ENCODE measurements at regions not wholly inside any gene's neighbourhood (a gene's known extent, or its start where the extent isn't known, plus 50 kb on each side); places are given as distances from the start of the nearest gene placed in this dataset.
"Not testable (repeated sequence)": the region's sequence is repeated elsewhere in the genome, so short reads cannot be mapped to it uniquely, and the experiment has no call there.

DNA sequence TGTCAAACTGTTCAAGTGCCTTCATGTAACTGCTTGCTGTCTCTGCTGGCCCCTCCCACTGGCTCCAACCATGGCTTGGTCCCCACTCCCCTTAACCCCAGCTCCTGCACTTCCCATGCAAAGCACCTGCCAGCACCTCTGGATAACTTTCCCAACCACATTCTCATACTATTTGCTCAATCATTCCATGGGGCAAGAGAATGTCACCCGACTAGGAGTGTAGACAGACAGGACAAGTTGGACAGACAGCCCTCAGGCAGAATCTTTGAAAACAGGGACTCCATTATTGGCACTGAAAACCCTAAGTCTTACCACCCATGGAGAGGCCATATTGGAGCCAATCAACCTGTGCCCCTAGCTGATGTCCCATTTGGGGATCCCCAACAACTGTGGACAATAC is 246.5 kb downstream of the RPLP1 start:
- H3K27me3 ChIP-seq, result no peaks in the 10 kb centered on the region; the same call in 1 of the 2 replicates
- DNase-seq, result no peak
- H3K27ac ChIP-seq, result no peak overlapping the region

DNA sequence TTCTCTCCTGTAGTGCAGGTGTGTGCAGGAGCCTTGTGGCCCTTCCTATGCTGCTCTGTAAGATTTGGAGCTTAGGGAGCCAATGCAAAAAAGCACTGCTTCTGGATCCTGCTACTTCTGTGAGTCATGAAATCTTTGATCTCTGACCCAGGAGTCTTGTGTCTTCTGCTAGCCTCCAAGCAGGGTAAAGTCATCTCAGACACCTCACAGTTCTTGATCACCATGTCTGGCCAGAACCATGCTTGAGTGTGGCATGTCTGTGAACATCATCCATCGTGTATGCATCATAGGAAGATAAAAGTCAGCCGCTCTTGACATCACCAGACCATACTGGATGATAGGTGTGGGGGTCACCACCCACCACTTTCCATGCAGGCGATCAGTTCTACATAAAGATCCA is 247.8 kb downstream of the RPLP1 start:
- no peaks in the 10 kb centered on the region for H3K4me1 ChIP-seq
- no peak overlapping the region for H3K4me3 ChIP-seq
- H3K27ac ChIP-seq, result no peak overlapping the region
- H3K36me3 ChIP-seq, result no peaks in the 10 kb centered on the region
- H3K27me3 ChIP-seq, result no peaks in the 10 kb centered on the region; the same call in 1 of the 2 replicates
- no peaks in the 10 kb centered on the region for H3K9me3 ChIP-seq (replicated peaks)
- no peak for DNase-seq

More for the DNA sequence above, 246.5 kb downstream of the RPLP1 start:
- Histone ChIP-seq H3K36me3 (no peaks in the 10 kb centered on the region), H3K9me3 (replicated peaks) (no peaks in the 10 kb centered on the region), H3K4me1 (no peaks in the 10 kb centered on the region), H3K4me3 (no peak overlapping the region)

DNA sequence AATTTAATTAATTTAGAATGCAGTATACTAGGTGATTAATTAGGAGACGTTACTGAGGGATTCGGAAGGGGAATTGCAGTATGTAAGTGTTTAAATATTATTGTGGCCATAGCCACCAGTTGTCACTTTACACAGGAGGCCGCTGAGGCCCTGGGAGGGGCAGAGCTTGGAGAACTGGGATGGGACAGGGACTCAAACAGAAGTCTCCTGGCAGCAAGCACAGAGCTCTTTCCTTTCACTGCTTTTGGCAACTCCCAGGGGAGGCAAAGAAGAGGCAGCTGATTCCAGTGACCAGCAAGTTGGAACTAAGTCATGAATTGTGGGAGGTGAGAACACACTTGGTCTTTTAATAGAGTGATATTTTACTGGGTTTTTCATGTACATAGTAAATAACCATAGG is 248.6 kb downstream of the RPLP1 start:
- Histone ChIP-seq H3K9me3 (replicated peaks) (no peaks in the 10 kb centered on the region), H3K4me3 (no peak overlapping the region), H3K27me3 (no peaks in the 10 kb centered on the region; the same call in 1 of the 2 replicates), H3K36me3 (no peaks in the 10 kb centered on the region), H3K4me1 (no peaks in the 10 kb centered on the region), H3K27ac (no peak overlapping the region)
- DNase-seq, result no peak

DNA sequence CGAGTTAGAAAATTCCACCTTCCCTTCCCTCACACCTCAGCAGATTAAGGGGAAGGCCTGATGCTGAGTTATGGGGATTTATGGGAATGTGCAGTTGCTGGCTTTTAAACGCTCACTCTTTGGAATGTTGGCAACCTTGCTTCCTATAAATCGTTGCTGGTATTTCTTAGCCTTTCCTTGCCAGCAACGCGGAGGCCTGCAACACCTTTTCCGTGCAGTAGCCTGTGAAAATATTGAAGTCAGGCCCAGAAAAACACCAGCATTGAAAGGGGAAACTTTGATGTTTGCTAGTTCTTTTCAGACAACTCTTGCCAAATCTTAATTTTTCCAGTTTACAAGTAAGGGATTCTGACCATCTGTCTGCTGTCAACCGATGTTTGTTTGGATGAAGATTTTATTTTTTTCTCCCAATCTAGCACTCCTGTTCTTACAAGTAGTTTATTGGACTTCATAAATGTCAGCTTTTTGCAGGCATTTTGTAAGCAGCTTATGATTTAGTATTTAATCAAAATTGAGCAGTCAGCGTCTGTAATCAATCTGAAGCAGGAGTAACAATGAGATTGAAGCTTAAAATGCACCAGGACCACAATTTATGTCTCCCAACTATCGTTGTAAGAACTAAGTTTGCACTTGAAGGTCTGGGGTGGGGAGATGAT is 251.0 kb downstream of the RPLP1 start:
- H3K4me3 ChIP-seq, result no peak overlapping the region
- peak in 1 of 2 experiments; percentile 17 for DNase-seq
- H3K9me3 ChIP-seq (replicated peaks), result peaks cover 5% of the 10 kb centered on the region
- no peaks in the 10 kb centered on the region for H3K27me3 ChIP-seq
- H3K36me3 ChIP-seq, result no peaks in the 10 kb centered on the region
- no peak overlapping the region for H3K27ac ChIP-seq
- no peaks in the 10 kb centered on the region for H3K4me1 ChIP-seq

DNA sequence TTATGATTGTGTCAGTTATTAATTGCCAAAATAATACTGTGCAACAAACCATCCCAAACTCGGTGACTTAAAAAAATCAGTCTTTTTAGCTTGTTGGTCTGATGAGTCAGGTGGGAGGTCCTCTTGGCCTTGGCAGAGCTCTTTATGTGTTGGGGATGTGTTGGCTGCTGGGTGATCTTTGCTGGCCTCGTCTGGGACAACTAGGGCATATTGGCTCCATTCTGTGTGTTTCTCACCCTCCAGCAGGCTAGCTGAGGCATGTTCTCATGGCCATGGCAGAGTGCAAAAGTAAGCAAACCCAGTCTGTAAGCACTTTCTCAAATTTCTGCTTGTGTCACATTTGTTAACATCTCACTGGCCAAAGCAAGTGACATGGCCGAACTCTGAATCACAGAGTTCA is 251.6 kb downstream of the RPLP1 start:
- Histone ChIP-seq H3K9me3 (replicated peaks) (peaks cover 8% of the 10 kb centered on the region), H3K4me1 (no peaks in the 10 kb centered on the region), H3K27me3 (no peaks in the 10 kb centered on the region), H3K27ac (no peak overlapping the region), H3K4me3 (no peak overlapping the region), H3K36me3 (no peaks in the 10 kb centered on the region)
- no peak for DNase-seq

DNA sequence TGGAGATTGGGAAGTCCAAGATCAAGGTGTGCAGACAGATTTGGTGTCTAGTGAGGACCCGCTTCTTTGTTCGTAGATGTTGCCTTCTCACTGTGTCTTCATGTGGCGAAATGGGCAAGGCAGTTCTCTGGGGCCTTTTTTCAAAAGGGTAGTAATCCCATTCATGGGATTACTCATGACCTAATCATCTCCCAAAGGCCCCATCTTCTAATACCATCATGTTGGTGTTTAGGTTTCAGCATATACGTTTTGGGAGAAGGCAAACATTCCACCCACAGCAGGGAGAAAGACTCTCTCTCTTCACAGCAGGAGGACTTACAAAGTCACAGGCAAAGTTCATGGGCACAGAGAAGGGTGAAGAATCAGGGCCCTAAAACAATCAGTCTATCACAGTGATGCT is 252.1 kb downstream of the RPLP1 start:
- no peaks in the 10 kb centered on the region for H3K36me3 ChIP-seq
- H3K4me3 ChIP-seq, result no peak overlapping the region
- H3K27ac ChIP-seq, result no peak overlapping the region
- peaks cover 8% of the 10 kb centered on the region for H3K9me3 ChIP-seq (replicated peaks)
- DNase-seq, result no peak
- H3K27me3 ChIP-seq, result no peaks in the 10 kb centered on the region
- H3K4me1 ChIP-seq, result no peaks in the 10 kb centered on the region

DNA sequence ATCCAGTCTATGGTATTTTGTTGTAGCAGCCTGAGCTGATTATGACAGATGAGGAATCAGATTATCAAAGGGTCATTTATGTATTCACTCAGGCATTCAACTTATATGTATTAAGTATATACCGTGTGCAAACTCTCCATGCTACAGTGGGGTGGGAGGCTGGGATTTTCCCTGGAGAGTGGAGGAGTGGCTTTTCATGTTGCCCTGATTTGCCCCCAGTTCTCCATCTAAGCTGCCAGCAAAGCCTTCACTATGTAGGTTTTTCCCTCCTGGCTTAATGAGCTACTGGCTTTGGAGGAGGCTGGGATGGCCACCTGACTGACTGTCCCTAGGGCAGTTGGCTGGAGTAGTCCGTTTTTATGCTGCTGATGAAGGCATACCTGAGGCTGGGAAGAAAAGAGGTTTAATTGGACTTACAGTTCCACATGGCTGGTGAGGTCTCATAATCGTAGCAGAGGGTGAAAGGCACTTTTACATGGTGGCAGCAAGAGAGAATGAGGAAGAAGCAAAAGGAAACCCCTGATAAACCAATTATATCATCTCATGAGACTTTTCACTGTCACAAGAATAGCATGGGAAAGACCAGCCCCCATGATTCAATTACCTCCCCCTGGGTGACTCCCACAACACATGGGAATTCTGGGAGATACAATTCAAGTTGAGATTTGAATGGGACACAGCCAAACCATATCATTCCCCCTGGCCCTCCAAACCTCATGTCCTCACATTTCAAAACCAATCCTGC is 253.9 kb downstream of the RPLP1 start:
- Histone ChIP-seq H3K27me3 (no peaks in the 10 kb centered on the region), H3K9me3 (replicated peaks) (peaks cover 8% of the 10 kb centered on the region), H3K27ac (no peak overlapping the region), H3K4me1 (no peaks in the 10 kb centered on the region), H3K36me3 (no peaks in the 10 kb centered on the region), H3K4me3 (no peak overlapping the region)
- DNase-seq, result no peak

DNA sequence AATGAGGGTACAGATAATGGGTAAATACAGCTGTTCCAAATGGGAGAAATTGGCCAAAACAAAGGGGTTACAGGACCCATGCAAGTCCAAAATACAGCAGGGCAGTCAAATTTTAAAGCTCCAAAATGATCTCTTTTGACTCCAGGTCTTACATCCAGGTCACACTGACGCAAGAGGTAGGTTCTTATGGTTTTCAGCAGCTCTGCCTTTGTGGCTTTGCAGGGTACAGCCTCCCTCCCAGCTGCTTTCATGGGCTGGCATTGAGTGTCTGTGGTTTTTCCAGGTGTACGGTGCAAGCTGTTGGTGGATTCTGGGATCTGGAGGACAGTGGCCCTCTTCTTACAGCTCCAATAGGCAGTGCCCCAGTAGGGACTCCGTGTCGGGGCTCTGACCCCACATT is 254.6 kb downstream of the RPLP1 start:
- H3K9me3 ChIP-seq (replicated peaks); H3K4me1 ChIP-seq; H3K27ac ChIP-seq; DNase-seq; H3K36me3 ChIP-seq; H3K27me3 ChIP-seq; H3K4me3 ChIP-seq: not testable (repeated sequence)

DNA sequence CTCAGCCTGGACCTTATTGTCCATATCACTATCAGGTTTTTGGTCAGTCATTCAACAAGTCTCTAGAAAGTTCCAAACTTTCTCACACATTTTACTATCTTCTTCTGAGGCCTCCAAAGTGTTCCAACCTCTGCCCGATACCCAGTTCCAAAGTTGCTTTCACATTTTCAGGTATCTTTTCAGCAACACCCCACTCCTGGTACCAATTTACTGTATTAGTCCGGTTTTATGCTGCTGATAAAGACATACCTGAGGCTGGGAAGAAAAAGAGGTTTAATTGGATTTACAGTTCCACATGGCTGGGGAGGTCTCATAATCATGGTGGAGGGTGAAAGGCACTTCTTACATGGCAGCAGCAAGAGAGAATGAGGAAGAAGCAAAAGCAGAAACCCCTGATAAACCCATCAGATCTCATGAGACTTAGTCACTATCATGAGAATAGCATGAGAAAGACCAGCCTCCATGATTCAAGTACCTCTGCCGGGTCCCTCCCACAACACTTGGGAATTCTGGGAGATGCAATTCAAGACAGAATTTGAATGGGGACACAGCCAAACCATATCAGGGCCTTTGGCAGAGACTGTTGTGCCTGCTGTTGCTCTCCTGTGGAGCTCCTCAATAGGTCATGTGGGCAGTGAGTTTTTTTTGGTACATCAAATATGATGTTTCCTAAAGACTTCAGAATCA is 256.0 kb downstream of the RPLP1 start:
- H3K27me3 ChIP-seq, result not testable (repeated sequence)

DNA sequence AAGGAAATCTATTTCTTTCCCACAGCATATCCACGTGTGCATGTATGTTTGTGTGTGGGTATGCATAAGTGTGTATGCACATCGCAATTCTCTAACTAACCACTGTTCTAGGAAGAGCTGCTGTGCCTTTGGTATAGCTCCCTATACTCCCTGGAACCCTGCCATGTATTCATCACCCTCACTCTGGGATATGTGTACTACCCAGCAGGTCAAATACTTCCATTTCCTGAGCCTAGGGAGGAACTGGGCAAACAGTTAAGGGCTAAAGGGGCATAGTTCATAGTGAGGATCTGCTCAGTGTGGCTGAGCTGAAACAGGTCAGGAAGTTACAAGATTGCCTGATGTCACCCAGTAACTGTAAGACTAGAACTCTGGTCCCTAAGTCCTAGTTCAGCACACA is 260.4 kb downstream of the RPLP1 start:
- H3K27me3 ChIP-seq, result no peaks in the 10 kb centered on the region
- H3K4me1 ChIP-seq, result no peaks in the 10 kb centered on the region
- no peak for DNase-seq
- H3K36me3 ChIP-seq, result no peaks in the 10 kb centered on the region
- H3K9me3 ChIP-seq (replicated peaks), result peaks cover 8% of the 10 kb centered on the region
- H3K27ac ChIP-seq, result no peak overlapping the region
- H3K4me3 ChIP-seq, result no peak overlapping the region

More for the DNA sequence above, 256.0 kb downstream of the RPLP1 start:
- not testable (repeated sequence) for H3K4me1 ChIP-seq; H3K36me3 ChIP-seq; H3K27ac ChIP-seq; H3K9me3 ChIP-seq (replicated peaks); H3K4me3 ChIP-seq; DNase-seq

DNA sequence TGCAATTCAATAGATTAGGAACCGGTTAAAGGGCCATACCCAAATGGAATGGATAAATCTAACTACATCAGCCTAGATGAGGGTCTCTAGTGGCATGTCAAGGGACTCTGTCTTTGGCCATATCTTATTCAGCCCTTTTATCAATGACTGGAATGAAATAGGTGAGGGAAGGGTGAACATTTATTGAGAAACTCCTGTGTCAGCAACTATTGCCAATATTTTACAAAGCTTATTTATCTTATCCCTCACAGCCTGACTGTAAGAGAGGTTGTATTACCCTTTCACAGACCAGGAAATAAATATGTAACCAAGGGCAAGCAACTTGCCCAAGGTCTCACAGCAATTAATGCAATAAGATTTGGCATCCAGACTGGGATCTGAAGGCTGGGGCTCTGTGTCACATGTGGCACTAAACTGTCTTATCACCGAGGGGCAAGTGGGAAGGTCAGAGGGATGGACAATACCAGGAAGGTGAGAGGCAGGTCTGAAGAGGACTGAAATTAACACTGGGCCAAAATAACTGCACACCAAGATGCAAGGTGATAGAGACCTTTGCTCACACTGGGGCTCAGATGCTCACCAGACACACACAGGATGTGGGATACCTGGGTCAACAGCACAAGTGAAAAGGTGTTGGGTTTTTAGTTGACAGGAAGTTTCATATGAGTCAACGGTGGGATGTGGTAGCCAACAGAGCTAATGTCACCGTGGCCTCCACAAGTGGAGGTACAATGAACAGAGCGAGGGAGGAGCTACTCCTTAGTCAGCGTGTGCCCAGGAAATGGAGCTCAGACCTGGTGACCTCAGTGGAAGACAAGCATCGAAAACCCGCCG is 261.3 kb downstream of the RPLP1 start:
- Histone ChIP-seq H3K27me3 (no peaks in the 10 kb centered on the region), H3K9me3 (replicated peaks) (no peaks in the 10 kb centered on the region; the same call in 1 of the 2 replicates), H3K4me1 (no peaks in the 10 kb centered on the region), H3K4me3 (no peak overlapping the region), H3K27ac (no peak overlapping the region), H3K36me3 (no peaks in the 10 kb centered on the region)
- DNase-seq, result no peak

DNA sequence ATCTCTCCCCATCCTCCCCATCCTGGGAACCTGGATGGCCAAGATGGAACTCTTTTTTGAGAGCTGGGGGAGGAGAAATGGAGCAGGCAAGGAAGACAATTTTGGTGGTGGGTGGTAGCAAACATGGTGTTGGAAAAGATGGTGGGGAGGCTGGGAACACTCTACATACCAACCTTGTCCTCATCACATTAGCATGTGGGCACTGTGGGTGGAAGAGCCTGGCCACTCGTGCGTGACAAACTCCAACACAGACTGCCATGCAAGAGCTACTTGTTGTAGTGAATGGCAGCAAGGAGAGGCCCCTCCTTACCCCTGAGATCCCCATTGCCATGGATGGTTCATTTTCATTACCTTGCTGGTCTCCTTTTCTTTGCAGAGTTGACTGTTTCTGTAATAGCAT is 262.6 kb downstream of the RPLP1 start:
- Histone ChIP-seq H3K36me3 (no peaks in the 10 kb centered on the region), H3K27me3 (no peaks in the 10 kb centered on the region), H3K9me3 (replicated peaks) (no peaks in the 10 kb centered on the region), H3K4me1 (no peaks in the 10 kb centered on the region), H3K4me3 (no peak overlapping the region), H3K27ac (no peak overlapping the region)
- no peak for DNase-seq

DNA sequence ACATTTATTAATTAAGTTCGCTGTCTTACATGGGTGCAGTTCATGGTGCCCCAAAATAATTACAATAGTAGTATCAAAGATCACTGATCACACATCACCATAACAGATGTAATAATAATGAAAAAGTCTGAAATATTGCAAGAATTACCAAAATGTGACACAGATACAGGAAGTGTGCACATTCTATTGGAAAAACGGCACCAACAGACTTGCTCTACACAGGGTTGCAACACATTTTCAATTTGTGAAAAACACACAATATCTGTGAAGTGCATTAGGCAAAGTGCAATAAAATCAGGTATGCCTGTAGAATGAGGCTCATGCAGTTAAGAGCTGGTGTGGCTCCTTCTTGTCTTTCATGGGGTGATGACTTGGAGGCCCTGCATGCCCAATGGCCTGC is 265.8 kb downstream of the RPLP1 start:
- H3K27me3 ChIP-seq, result no peaks in the 10 kb centered on the region
- DNase-seq, result no peak

DNA sequence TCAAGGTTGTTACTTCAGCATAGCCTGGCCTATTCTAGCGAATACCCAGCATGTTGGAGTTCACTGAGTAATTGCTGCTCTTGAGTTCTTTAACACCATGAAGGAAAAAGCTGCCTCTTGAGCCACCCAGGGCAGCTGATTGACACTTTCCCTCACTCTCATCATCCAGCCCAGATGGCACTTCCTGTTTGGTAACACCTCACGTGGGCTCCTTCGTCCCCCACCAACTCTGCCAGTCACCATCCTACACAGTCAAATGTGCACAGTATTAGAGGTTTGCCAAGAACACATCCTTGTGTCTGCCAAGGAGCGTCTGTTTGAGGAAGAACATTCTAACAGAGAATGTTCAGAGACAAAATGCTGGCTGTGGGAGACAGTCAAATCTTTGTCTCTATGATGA is 266.3 kb downstream of the RPLP1 start:
- no peak for DNase-seq
- no peak overlapping the region for H3K27ac ChIP-seq
- no peaks in the 10 kb centered on the region for H3K36me3 ChIP-seq
- H3K4me3 ChIP-seq, result no peak overlapping the region
- H3K4me1 ChIP-seq, result peaks cover 7% of the 10 kb centered on the region
- H3K27me3 ChIP-seq, result 0 out of 2 replicates have a peak, but pooled peaks cover 5% of the 10 kb centered on the region
- H3K9me3 ChIP-seq (replicated peaks), result no peaks in the 10 kb centered on the region

More for the DNA sequence above, 265.8 kb downstream of the RPLP1 start:
- Histone ChIP-seq H3K4me3 (no peak overlapping the region), H3K27ac (no peak overlapping the region), H3K9me3 (replicated peaks) (no peaks in the 10 kb centered on the region), H3K36me3 (no peaks in the 10 kb centered on the region), H3K4me1 (peaks cover 4% of the 10 kb centered on the region; the same call in 1 of the 2 replicates)
